ENCODE measurements at regions not wholly inside any gene's neighbourhood (a gene's known extent, or its start where the extent isn't known, plus 50 kb on each side); places are given as distances from the start of the nearest gene placed in this dataset.

DNA sequence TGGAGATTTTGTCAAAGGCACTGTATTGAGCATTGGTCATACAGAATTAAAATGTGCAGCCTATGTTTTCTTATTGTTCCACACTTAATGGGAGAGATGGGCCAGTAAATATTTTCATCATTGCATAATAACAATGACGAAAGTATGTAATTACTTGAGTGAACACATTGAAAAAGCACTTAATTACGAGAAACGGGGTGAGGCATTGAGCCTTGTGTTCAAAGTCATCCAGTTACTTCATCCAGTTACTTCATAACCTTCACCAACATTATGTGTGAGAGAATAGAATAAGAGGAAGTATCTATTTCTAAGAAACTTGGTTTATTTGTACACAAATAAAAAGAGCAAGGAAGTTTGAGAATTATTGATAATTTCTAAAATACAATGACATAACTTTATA is 1427.0 kb downstream of the ADGRL3 start:
- DNase-seq (ENCODE audit: low spot score), result no peak
- Histone ChIP-seq H3K27me3 (replicated peaks; ENCODE audit: insufficient read depth, low read depth, low read length, poor library complexity) (no peaks in the 10 kb centered on the region), H3K4me3 (ENCODE audit: low read depth, low read length, poor library complexity, severe bottlenecking) (no peak overlapping the region), H3K36me3 (ENCODE audit: insufficient read depth, low read length, poor library complexity, severe bottlenecking) (no peaks in the 10 kb centered on the region), H3K27ac (ENCODE audit: low read depth, low read length, poor library complexity, severe bottlenecking) (no peak overlapping the region), H3K9me3 (ENCODE audit: low read depth, low read length, poor library complexity, severe bottlenecking) (no peaks in the 10 kb centered on the region), H3K4me1 (ENCODE audit: insufficient read depth, low read length, poor library complexity, severe bottlenecking) (no peaks in the 10 kb centered on the region)
- intact Hi-C loops (cut with micrococcal nuclease; ENCODE audit: unreplicated experiment), result no loop called here
- BruUV-seq (replicated peaks), result no TSS peak
- TF ChIP-seq EZH2 (IDR thresholded peaks at IDR 0.05; ENCODE audit: borderline replicate concordance, low read depth, low read length, poor library complexity, severe bottlenecking), result no peak
- POLR2A ChIA-PET (ENCODE audit: low non-redundant PET), result no interaction called here
- CTCF ChIA-PET, result no interaction called here

DNA sequence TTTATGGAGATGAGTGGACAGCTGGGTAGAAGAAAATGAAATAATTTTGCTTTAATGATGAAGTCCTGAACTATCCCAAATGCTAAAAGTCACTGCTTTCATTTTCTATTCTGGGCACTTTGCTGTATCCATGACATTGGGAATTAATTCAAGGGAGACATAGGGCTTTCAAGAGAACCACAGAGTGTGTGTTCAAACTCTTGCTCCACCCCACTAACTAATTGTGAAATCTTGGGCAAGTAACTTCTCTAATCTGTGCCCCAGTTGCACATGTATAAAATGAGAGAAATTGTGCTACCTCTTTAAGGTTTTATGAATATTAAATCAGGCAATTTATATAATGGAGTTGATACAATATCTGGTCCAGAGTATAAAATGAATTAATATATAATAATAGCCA is 1422.0 kb downstream of the ADGRL3 start:
- Histone ChIP-seq H3K4me3 (ENCODE audit: low read depth, low read length, poor library complexity, severe bottlenecking) (no peak overlapping the region), H3K9me3 (ENCODE audit: low read depth, low read length, poor library complexity, severe bottlenecking) (no peaks in the 10 kb centered on the region), H3K4me1 (ENCODE audit: insufficient read depth, low read length, poor library complexity, severe bottlenecking) (no peaks in the 10 kb centered on the region), H3K36me3 (ENCODE audit: insufficient read depth, low read length, poor library complexity, severe bottlenecking) (no peaks in the 10 kb centered on the region), H3K27me3 (replicated peaks; ENCODE audit: insufficient read depth, low read depth, low read length, poor library complexity) (no peaks in the 10 kb centered on the region), H3K27ac (ENCODE audit: low read depth, low read length, poor library complexity, severe bottlenecking) (no peak overlapping the region)
- no TSS peak for BruUV-seq (replicated peaks)
- CTCF ChIA-PET, result no interaction called here
- TF ChIP-seq EZH2 (IDR thresholded peaks at IDR 0.05; ENCODE audit: borderline replicate concordance, low read depth, low read length, poor library complexity, severe bottlenecking), result no peak
- TF ChIP-seq, protein P1, sequence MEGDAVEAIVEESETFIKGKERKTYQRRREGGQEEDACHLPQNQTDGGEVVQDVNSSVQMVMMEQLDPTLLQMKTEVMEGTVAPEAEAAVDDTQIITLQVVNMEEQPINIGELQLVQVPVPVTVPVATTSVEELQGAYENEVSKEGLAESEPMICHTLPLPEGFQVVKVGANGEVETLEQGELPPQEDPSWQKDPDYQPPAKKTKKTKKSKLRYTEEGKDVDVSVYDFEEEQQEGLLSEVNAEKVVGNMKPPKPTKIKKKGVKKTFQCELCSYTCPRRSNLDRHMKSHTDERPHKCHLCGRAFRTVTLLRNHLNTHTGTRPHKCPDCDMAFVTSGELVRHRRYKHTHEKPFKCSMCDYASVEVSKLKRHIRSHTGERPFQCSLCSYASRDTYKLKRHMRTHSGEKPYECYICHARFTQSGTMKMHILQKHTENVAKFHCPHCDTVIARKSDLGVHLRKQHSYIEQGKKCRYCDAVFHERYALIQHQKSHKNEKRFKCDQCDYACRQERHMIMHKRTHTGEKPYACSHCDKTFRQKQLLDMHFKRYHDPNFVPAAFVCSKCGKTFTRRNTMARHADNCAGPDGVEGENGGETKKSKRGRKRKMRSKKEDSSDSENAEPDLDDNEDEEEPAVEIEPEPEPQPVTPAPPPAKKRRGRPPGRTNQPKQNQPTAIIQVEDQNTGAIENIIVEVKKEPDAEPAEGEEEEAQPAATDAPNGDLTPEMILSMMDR (conservative IDR thresholded peaks at IDR 0.05; ENCODE audit: low read depth, low read length), result no peak
- no peak for DNase-seq (ENCODE audit: low spot score)
- POLR2A ChIA-PET (ENCODE audit: low non-redundant PET), result no interaction called here
- intact Hi-C loops (cut with micrococcal nuclease; ENCODE audit: unreplicated experiment), result no loop called here

DNA sequence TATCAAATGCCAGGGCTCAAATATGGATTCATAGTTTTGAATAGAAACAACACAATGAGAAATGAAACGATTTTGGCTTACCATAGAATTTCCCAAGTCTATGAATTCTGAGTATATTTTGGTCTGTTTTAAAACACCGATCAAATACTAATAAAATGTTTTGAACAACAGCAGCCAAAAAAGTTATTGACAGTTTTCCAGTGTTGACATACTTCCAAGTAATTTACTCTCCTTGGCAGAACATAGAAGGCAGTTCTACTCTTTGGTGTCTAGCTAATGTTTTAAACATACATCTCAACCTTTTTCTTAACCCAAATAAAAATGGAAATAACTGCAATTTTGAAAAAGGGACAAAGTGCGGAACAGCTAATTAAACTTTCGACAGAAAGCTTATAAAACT is 1419.8 kb downstream of the ADGRL3 start:
- intact Hi-C loops (cut with micrococcal nuclease; ENCODE audit: unreplicated experiment), result no loop called here
- no peaks in the 10 kb centered on the region for H3K9me3 ChIP-seq (ENCODE audit: low read depth, low read length, poor library complexity, severe bottlenecking)
- no peak overlapping the region for H3K27ac ChIP-seq (ENCODE audit: low read depth, low read length, poor library complexity, severe bottlenecking)
- TF ChIP-seq EZH2 (IDR thresholded peaks at IDR 0.05; ENCODE audit: borderline replicate concordance, low read depth, low read length, poor library complexity, severe bottlenecking), result no peak
- TF ChIP-seq, protein P1 (conservative IDR thresholded peaks at IDR 0.05; ENCODE audit: low read depth, low read length), result no peak
- no peaks in the 10 kb centered on the region for H3K4me1 ChIP-seq (ENCODE audit: insufficient read depth, low read length, poor library complexity, severe bottlenecking)
- ChIA-PET CTCF (no interaction called here), POLR2A (ENCODE audit: low non-redundant PET) (no interaction called here)
- no TSS peak for BruUV-seq (replicated peaks)
- H3K36me3 ChIP-seq (ENCODE audit: insufficient read depth, low read length, poor library complexity, severe bottlenecking), result no peaks in the 10 kb centered on the region
- no peaks in the 10 kb centered on the region for H3K27me3 ChIP-seq (replicated peaks; ENCODE audit: insufficient read depth, low read depth, low read length, poor library complexity)
- no peak overlapping the region for H3K4me3 ChIP-seq (ENCODE audit: low read depth, low read length, poor library complexity, severe bottlenecking)
- DNase-seq (ENCODE audit: low spot score), result no peak

DNA sequence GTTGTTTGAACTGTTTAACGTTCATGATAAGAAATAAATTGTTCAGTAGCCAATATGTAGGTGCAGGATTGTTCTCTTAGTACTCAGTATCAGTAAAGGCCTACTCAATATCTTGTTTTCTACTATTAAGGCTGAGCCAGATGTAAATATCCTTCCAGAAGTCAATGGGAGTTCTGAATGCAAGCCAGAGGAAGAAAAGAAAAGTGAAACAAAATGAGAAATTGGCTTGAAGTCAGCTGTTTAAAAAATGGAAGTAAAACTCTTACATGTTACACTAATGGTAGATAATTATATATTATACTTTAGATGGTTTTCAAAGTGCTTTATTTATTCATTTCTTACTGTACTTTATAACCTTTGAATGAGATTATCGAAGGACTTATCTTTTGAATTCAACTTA is 1417.9 kb downstream of the ADGRL3 start:
- no TSS peak for BruUV-seq (replicated peaks)
- Histone ChIP-seq H3K4me3 (ENCODE audit: low read depth, low read length, poor library complexity, severe bottlenecking) (no peak overlapping the region), H3K4me1 (ENCODE audit: insufficient read depth, low read length, poor library complexity, severe bottlenecking) (no peaks in the 10 kb centered on the region), H3K36me3 (ENCODE audit: insufficient read depth, low read length, poor library complexity, severe bottlenecking) (no peaks in the 10 kb centered on the region), H3K27me3 (replicated peaks; ENCODE audit: insufficient read depth, low read depth, low read length, poor library complexity) (no peaks in the 10 kb centered on the region), H3K9me3 (ENCODE audit: low read depth, low read length, poor library complexity, severe bottlenecking) (no peaks in the 10 kb centered on the region), H3K27ac (ENCODE audit: low read depth, low read length, poor library complexity, severe bottlenecking) (no peak overlapping the region)
- DNase-seq (ENCODE audit: low spot score), result no peak
- intact Hi-C loops (cut with micrococcal nuclease; ENCODE audit: unreplicated experiment), result no loop called here
- no peak for TF ChIP-seq EZH2 (IDR thresholded peaks at IDR 0.05; ENCODE audit: borderline replicate concordance, low read depth, low read length, poor library complexity, severe bottlenecking)
- TF ChIP-seq, protein P1 (conservative IDR thresholded peaks at IDR 0.05; ENCODE audit: low read depth, low read length), result no peak
- ChIA-PET POLR2A (ENCODE audit: low non-redundant PET) (no interaction called here), CTCF (no interaction called here)

Measured in A673 (cell line).